IMR-90 (cell line): ENCODE measurements at regions not wholly inside any gene's neighbourhood (a gene's known extent, or its start where the extent isn't known, plus 50 kb on each side); places are given as distances from the start of the nearest gene placed in this dataset.

Source experiments
- ATAC-seq: fragments of 200-7000 bp; cut with Tn5 transposase; 2 replicates; pipeline ENCODE4 v1.9.1; 2020; ENCODE audit warnings: low read depth, mild to moderate bottlenecking, moderate library complexity
- BruUV-seq: library from RNA; stranded (reverse); fragments of 400-500 nt; replicated peaks from 2 replicates; lab custom pipeline; 2021; lab: Mats Ljungman, UMichigan
- CTCF ChIA-PET: fragments of 300-600 bp; formaldehyde crosslinking; extraction: SDS; loops from one replicate; lab custom pipeline; 2021; ENCODE audit warnings: antibody characterized with exemption; lab: Yijun Ruan, JAX
- POLR2A ChIA-PET: fragments of 300-600 bp; sonication (Branson Sonifier 250); formaldehyde crosslinking; loops from one replicate; lab custom pipeline; 2022; ENCODE audit warnings: antibody characterized with exemption; ENCODE audit not compliant: unreplicated experiment; lab: Charles Lee
- DNase-seq: peaks from one replicate; pipeline ENCODE4 v3.0.0; 2013
- H2AFZ ChIP-seq: replicated peaks from 2 replicates; pipeline ENCODE3; 2013; ENCODE audit warnings: low read length, mild to moderate bottlenecking; ENCODE audit not compliant: poor library complexity
- H2AK5ac ChIP-seq: 2 replicates; pipeline ENCODE4 v1.6.1; 2013; ENCODE audit warnings: low read depth, low read length, inconsistent platforms
- H2AK9ac ChIP-seq: replicated peaks from 2 replicates; pipeline ENCODE3; 2013; ENCODE audit warnings: mild to moderate bottlenecking, low read depth, low read length, moderate library complexity; ENCODE audit not compliant: poor library complexity
- H2BK120ac ChIP-seq: 2 replicates; pipeline ENCODE4 v1.6.1; 2013; ENCODE audit warnings: low read depth, low read length, inconsistent platforms
- H2BK15ac ChIP-seq: 3 replicates; pipeline ENCODE4 v1.6.1; 2013; ENCODE audit warnings: low read depth, low read length, inconsistent platforms
- H2BK20ac ChIP-seq: 2 replicates; pipeline ENCODE4 v1.6.1; 2013; ENCODE audit warnings: low read depth, mild to moderate bottlenecking, inconsistent platforms, low read length, moderate library complexity
- H2BK5ac ChIP-seq: 2 replicates; pipeline ENCODE4 v1.6.1; 2013; ENCODE audit warnings: mild to moderate bottlenecking, low read depth, low read length, inconsistent platforms; ENCODE audit not compliant: poor library complexity, severe bottlenecking
- H3K14ac ChIP-seq: replicated peaks from 2 replicates; pipeline ENCODE4 v1.6.1; 2013; ENCODE audit warnings: low read depth, low read length, inconsistent platforms
- H3K18ac ChIP-seq: 2 replicates; pipeline ENCODE4 v1.6.1; 2013; ENCODE audit warnings: low read depth, low read length, control low read depth
- H3K23ac ChIP-seq: 2 replicates; pipeline ENCODE4 v1.6.1; 2013; ENCODE audit warnings: low read depth, low read length, inconsistent platforms
- H3K27ac ChIP-seq: 2 replicates; pipeline ENCODE4 v1.5.1; 2013; ENCODE audit warnings: mild to moderate bottlenecking, control low read depth, low read length; ENCODE audit not compliant: insufficient read depth
- H3K27me3 ChIP-seq: 2 replicates; pipeline ENCODE4 v1.6.1; 2013; ENCODE audit warnings: low read length; ENCODE audit not compliant: control insufficient read depth, insufficient read depth
- H3K36me3 ChIP-seq: 2 replicates; pipeline ENCODE4 v1.6.1; 2013; ENCODE audit warnings: low read length, mixed read lengths; ENCODE audit not compliant: control insufficient read depth, insufficient read depth
- H3K4ac ChIP-seq: 2 replicates; pipeline ENCODE4 v1.6.1; 2013; ENCODE audit warnings: low read depth, low read length, inconsistent platforms
- H3K4me1 ChIP-seq: 2 replicates; pipeline ENCODE4 v1.6.1; 2013; ENCODE audit warnings: low read length, mixed read lengths; ENCODE audit not compliant: control insufficient read depth, insufficient read depth
- H3K4me2 ChIP-seq: 2 replicates; pipeline ENCODE4 v1.6.1; 2013; ENCODE audit warnings: low read depth, mild to moderate bottlenecking, control low read depth, low read length, moderate library complexity
- H3K4me3 ChIP-seq: 2 replicates; pipeline ENCODE4 v1.5.1; 2013; ENCODE audit warnings: low read depth, mild to moderate bottlenecking, control low read depth, low read length, moderate library complexity; ENCODE audit not compliant: insufficient read depth
- H3K56ac ChIP-seq: 2 replicates; pipeline ENCODE4 v1.6.1; 2013; ENCODE audit warnings: low read length, inconsistent platforms; ENCODE audit not compliant: insufficient read depth; ENCODE audit errors: extremely low read depth
- H3K79me1 ChIP-seq, 2 experiments: 2 replicates each; pipeline ENCODE4 v1.6.1; 2013; ENCODE audit warnings: low read length in 2 of 2, inconsistent platforms in 1 of 2, low read depth in 1 of 2
- H3K9ac ChIP-seq: 2 replicates; pipeline ENCODE4 v1.6.1; 2013; ENCODE audit warnings: low read depth, low read length, control low read depth
- H3K9me1 ChIP-seq: 2 replicates; pipeline ENCODE4 v1.6.1; 2013; ENCODE audit warnings: low read length, inconsistent platforms; ENCODE audit not compliant: insufficient read depth
- H3K9me3 ChIP-seq: 2 replicates; pipeline ENCODE4 v1.6.1; 2013; ENCODE audit warnings: low read length; ENCODE audit not compliant: control insufficient read depth, insufficient read depth
- H4K20me1 ChIP-seq: 2 replicates; pipeline ENCODE4 v1.6.1; 2013; ENCODE audit warnings: low read length, inconsistent platforms; ENCODE audit not compliant: insufficient read depth
- H4K5ac ChIP-seq: 2 replicates; pipeline ENCODE4 v1.6.1; 2013; ENCODE audit warnings: mild to moderate bottlenecking, low read depth, low read length, control low read depth
- H4K8ac ChIP-seq, 2 experiments: 2 replicates each; pipeline ENCODE4 v1.6.1; 2013; ENCODE audit warnings: low read depth in 2 of 2, low read length in 2 of 2, control low read depth in 1 of 2, inconsistent platforms in 1 of 2
- H4K91ac ChIP-seq: 2 replicates; pipeline ENCODE4 v1.6.1; 2013; ENCODE audit warnings: low read depth, low read length, inconsistent platforms; ENCODE audit not compliant: insufficient read depth
- BHLHE40 ChIP-seq: fragments of 150-350 bp; IDR thresholded peaks from 2 replicates; pipeline ENCODE4 v1.6.1; 2016; ENCODE audit warnings: mild to moderate bottlenecking, low read depth, low read length
- CEBPB ChIP-seq: IDR thresholded peaks from 2 replicates; pipeline ENCODE4 v1.6.1; 2012; ENCODE audit warnings: low read depth, low read length, improper control_type of control experiment
- CHD1 ChIP-seq: IDR thresholded peaks from 2 replicates; pipeline ENCODE4 v1.6.1; 2012; ENCODE audit warnings: low read depth, low read length, improper control_type of control experiment
- CTCF ChIP-seq: conservative IDR thresholded peaks from 2 replicates; pipeline ENCODE4 v1.5.1; 2012; ENCODE audit warnings: mild to moderate bottlenecking, low read depth, low read length, improper control_type of control experiment
- ELK1 ChIP-seq: fragments of 150-350 bp; IDR thresholded peaks from 2 replicates; pipeline ENCODE4 v1.6.1; 2016; ENCODE audit warnings: low read depth, mild to moderate bottlenecking, low read length, moderate library complexity, borderline replicate concordance
- FOS ChIP-seq: fragments of 150-350 bp; IDR thresholded peaks from 2 replicates; pipeline ENCODE4 v1.6.1; 2016; ENCODE audit warnings: low read depth, low read length
- MAFK ChIP-seq: IDR thresholded peaks from 2 replicates; pipeline ENCODE4 v1.6.1; 2012; ENCODE audit warnings: low read depth, low read length, improper control_type of control experiment
- MAZ ChIP-seq: IDR thresholded peaks from 2 replicates; pipeline ENCODE4 v1.6.1; 2012; ENCODE audit warnings: low read depth, mild to moderate bottlenecking, low read length, improper control_type of control experiment, moderate library complexity, borderline replicate concordance
- MXI1 ChIP-seq: IDR thresholded peaks from 2 replicates; pipeline ENCODE4 v1.6.1; 2012; ENCODE audit warnings: low read depth, mild to moderate bottlenecking, low read length, moderate library complexity, borderline replicate concordance
- NFE2L2 ChIP-seq: fragments of 150-350 bp; IDR thresholded peaks from 2 replicates; pipeline ENCODE4 v1.6.1; 2016; ENCODE audit warnings: low read depth, mild to moderate bottlenecking, low read length
- POLR2A ChIP-seq: IDR thresholded peaks from 2 replicates; pipeline ENCODE4 v1.6.1; 2012; ENCODE audit warnings: mild to moderate bottlenecking, low read depth, low read length
- RAD21 ChIP-seq: IDR thresholded peaks from 2 replicates; pipeline ENCODE4 v1.6.1; 2012; ENCODE audit warnings: low read length, improper control_type of control experiment
- RCOR1 ChIP-seq: IDR thresholded peaks from 2 replicates; pipeline ENCODE4 v1.6.1; 2012; ENCODE audit warnings: mild to moderate bottlenecking, low read length, improper control_type of control experiment; ENCODE audit not compliant: insufficient replicate concordance
- RFX5 ChIP-seq: IDR thresholded peaks from 2 replicates; pipeline ENCODE4 v1.8.0; 2012; ENCODE audit warnings: low read depth, mild to moderate bottlenecking, low read length, moderate library complexity
- SMC3 ChIP-seq: fragments of 150-350 bp; IDR thresholded peaks from 2 replicates; pipeline ENCODE4 v1.6.1; 2016; ENCODE audit warnings: low read depth, mild to moderate bottlenecking, antibody characterized with exemption, low read length, moderate library complexity
- dilution Hi-C: fragments of 300-500 bp; cut with HindIII; formaldehyde crosslinking; loops from one replicate; pipeline ENCODE4 v1.14.3; 2018; ENCODE audit warnings: low sequenced_read_pairs; ENCODE audit not compliant: unreplicated experiment
- in situ Hi-C: fragments of 300-500 bp; cut with MboI; formaldehyde crosslinking; loops from 3 replicates; pipeline ENCODE4 v1.14.3; 2019; ENCODE audit warnings: low sequenced_read_pairs, inconsistent platforms, mixed read lengths
- intact Hi-C: fragments of 100-400 bp; cut with micrococcal nuclease; formaldehyde crosslinking; loops from 2 replicates; pipeline ENCODE4 v1.10.0; 2022
- TF ChIP-seq, protein P1 (sequence below): fragments of 150-350 bp; IDR thresholded peaks from 2 replicates; pipeline ENCODE4 v1.6.1; 2017; ENCODE audit warnings: mild to moderate bottlenecking, antibody characterized with exemption, low read length, low read depth

- ATAC-seq (no peak), DNase-seq (no peak)
- dilution Hi-C loops (no loop called here), intact Hi-C loops (no loop called here), in situ Hi-C loops (no loop called here)
- Histone ChIP-seq H4K8ac (no peak overlapping the region), H3K9ac (no peak overlapping the region), H3K27ac (no peak overlapping the region), H3K27me3 (no peaks in the 10 kb centered on the region), H3K9me3 (no peaks in the 10 kb centered on the region), H3K14ac (no peak overlapping the region), H3K4ac (no peak overlapping the region), H2BK15ac (no peak overlapping the region), H3K56ac (no peak overlapping the region), H3K18ac (no peak overlapping the region), H2BK20ac (no peak overlapping the region), H2AFZ (no peak overlapping the region), H4K20me1 (no peaks in the 10 kb centered on the region), H3K4me1 (no peaks in the 10 kb centered on the region), H3K4me3 (no peak overlapping the region), H3K9me1 (no peaks in the 10 kb centered on the region), H2BK120ac (no peak overlapping the region), H3K36me3 (no peaks in the 10 kb centered on the region), H3K4me2 (no peak overlapping the region), H2AK9ac (no peak overlapping the region), H3K79me1 (no peaks in the 10 kb centered on the region), H4K5ac (no peak overlapping the region), H4K91ac (no peak overlapping the region), H3K23ac (no peak overlapping the region), H2BK5ac (no peak overlapping the region), H2AK5ac (no peak overlapping the region)
- POLR2A ChIA-PET: no interaction called here
- CTCF ChIA-PET: interaction anchor here (0.6 kb wide), 1 partner anchor 10 kb away, joined by 3 read pairs; no protein-coding TSS in a partner anchor
- no TSS peak for BruUV-seq
- no peak for TF ChIP-seq ELK1
- no peak for TF ChIP-seq MAFK
- no peak for TF ChIP-seq CHD1
- TF ChIP-seq RAD21: no peak
- no peak for TF ChIP-seq RFX5
- TF ChIP-seq POLR2A: no peak
- TF ChIP-seq SMC3: no peak
- TF ChIP-seq BHLHE40: no peak
- no peak for TF ChIP-seq FOS
- TF ChIP-seq CTCF: no peak
- TF ChIP-seq NFE2L2: no peak
- no peak for TF ChIP-seq CEBPB
- TF ChIP-seq RCOR1: no peak
- TF ChIP-seq MAZ: no peak
- TF ChIP-seq, protein P1, sequence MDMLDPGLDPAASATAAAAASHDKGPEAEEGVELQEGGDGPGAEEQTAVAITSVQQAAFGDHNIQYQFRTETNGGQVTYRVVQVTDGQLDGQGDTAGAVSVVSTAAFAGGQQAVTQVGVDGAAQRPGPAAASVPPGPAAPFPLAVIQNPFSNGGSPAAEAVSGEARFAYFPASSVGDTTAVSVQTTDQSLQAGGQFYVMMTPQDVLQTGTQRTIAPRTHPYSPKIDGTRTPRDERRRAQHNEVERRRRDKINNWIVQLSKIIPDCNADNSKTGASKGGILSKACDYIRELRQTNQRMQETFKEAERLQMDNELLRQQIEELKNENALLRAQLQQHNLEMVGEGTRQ: no peak
- TF ChIP-seq MXI1: no peak
Measured at GRCh38 chr9:13862654-13863053, 451.3 kb downstream of the NFIB start.
